GM21367 (cell line): ENCODE measurements at regions not wholly inside any gene's neighbourhood (a gene's known extent, or its start where the extent isn't known, plus 50 kb on each side); places are given as distances from the start of the nearest gene placed in this dataset.
"Not testable (repeated sequence)": the region's sequence is repeated elsewhere in the genome, so short reads cannot be mapped to it uniquely, and the experiment has no call there.

Source experiments
- ATAC-seq: cut with Tn5 transposase; IDR thresholded peaks from one replicate; pipeline ENCODE4 v1.9.1; 2021; ENCODE audit not compliant: unreplicated experiment

GRCh38 chr9:587527-587926, 254.0 kb upstream of the DMRT1 start:
- ATAC-seq, result no peak

GRCh38 chr9:588981-589380, 252.5 kb upstream of the DMRT1 start:
- ATAC-seq, result no peak

GRCh38 chr9:589723-590122, 251.8 kb upstream of the DMRT1 start:
- no peak for ATAC-seq

- ATAC-seq, result no peak
Measured at GRCh38 chr9:591292-591691, 250.2 kb upstream of the DMRT1 start.

GRCh38 chr9:592225-592624, 249.3 kb upstream of the DMRT1 start:
- ATAC-seq, result no peak

GRCh38 chr9:592733-593132, 248.8 kb upstream of the DMRT1 start:
- ATAC-seq, result no peak

- ATAC-seq, result no peak
Measured at GRCh38 chr9:593809-594208, 247.7 kb upstream of the DMRT1 start.

- ATAC-seq, result no peak
Measured at GRCh38 chr9:596703-597102, 244.8 kb upstream of the DMRT1 start.

GRCh38 chr9:600006-600405, 241.5 kb upstream of the DMRT1 start:
- ATAC-seq, result no peak

GRCh38 chr9:602716-603115, 238.8 kb upstream of the DMRT1 start:
- ATAC-seq, result no peak

GRCh38 chr9:603126-603525, 238.4 kb upstream of the DMRT1 start:
- no peak for ATAC-seq

- ATAC-seq, result no peak
Measured at GRCh38 chr9:607417-607816, 234.1 kb upstream of the DMRT1 start.

- peak; percentile 98 for ATAC-seq
Measured at GRCh38 chr9:613771-614347, 227.6 kb upstream of the DMRT1 start.

GRCh38 chr9:614431-614830, 227.1 kb upstream of the DMRT1 start:
- no peak for ATAC-seq

- ATAC-seq, result no peak
Measured at GRCh38 chr9:615756-616155, 225.7 kb upstream of the DMRT1 start.

- ATAC-seq, result no peak
Measured at GRCh38 chr9:616694-617093, 224.8 kb upstream of the DMRT1 start.

GRCh38 chr9:617445-618085, 223.9 kb upstream of the DMRT1 start:
- ATAC-seq, result no peak

- ATAC-seq, result no peak
Measured at GRCh38 chr9:618478-618877, 223.0 kb upstream of the DMRT1 start.

- ATAC-seq, result no peak
Measured at GRCh38 chr9:621201-621855, 220.2 kb upstream of the DMRT1 start.

GRCh38 chr9:624935-625500, 216.5 kb upstream of the DMRT1 start:
- ATAC-seq, result no peak

GRCh38 chr9:625613-626012, 215.9 kb upstream of the DMRT1 start:
- ATAC-seq, result no peak

- not testable (repeated sequence) for ATAC-seq
Measured at GRCh38 chr9:626114-626513, 215.4 kb upstream of the DMRT1 start.
